RWPE1 (cell line): ENCODE measurements at regions not wholly inside any gene's neighbourhood (a gene's known extent, or its start where the extent isn't known, plus 50 kb on each side); places are given as distances from the start of the nearest gene placed in this dataset.
"Not testable (repeated sequence)": the region's sequence is repeated elsewhere in the genome, so short reads cannot be mapped to it uniquely, and the experiment has no call there.

Experiments used
- CTCF ChIA-PET: fragments of 350-600 bp; sonication (Branson Sonifier 250); formaldehyde crosslinking; extraction: SDS; loops from one replicate; lab custom pipeline; 2021; lab: Yijun Ruan, JAX
- POLR2A ChIA-PET: fragments of 400-600 bp; formaldehyde crosslinking; extraction: SDS; loops from one replicate; lab custom pipeline; 2020; ENCODE audit warnings: antibody characterized with exemption; ENCODE audit not compliant: low non-redundant PET; lab: Yijun Ruan, JAX
- DNase-seq: peaks from one replicate; pipeline ENCODE4 v3.0.0; 2012; ENCODE audit warnings: low spot score
- H3K27ac ChIP-seq: fragments of 450-650 bp; 2 replicates; pipeline ENCODE4 v1.5.1; 2017
- TF ChIP-seq, protein P1 (sequence below): fragments of 450-650 bp; conservative IDR thresholded peaks from 2 replicates; pipeline ENCODE4 v1.5.1; 2017; ENCODE audit warnings: low read depth, mild to moderate bottlenecking

DNA sequence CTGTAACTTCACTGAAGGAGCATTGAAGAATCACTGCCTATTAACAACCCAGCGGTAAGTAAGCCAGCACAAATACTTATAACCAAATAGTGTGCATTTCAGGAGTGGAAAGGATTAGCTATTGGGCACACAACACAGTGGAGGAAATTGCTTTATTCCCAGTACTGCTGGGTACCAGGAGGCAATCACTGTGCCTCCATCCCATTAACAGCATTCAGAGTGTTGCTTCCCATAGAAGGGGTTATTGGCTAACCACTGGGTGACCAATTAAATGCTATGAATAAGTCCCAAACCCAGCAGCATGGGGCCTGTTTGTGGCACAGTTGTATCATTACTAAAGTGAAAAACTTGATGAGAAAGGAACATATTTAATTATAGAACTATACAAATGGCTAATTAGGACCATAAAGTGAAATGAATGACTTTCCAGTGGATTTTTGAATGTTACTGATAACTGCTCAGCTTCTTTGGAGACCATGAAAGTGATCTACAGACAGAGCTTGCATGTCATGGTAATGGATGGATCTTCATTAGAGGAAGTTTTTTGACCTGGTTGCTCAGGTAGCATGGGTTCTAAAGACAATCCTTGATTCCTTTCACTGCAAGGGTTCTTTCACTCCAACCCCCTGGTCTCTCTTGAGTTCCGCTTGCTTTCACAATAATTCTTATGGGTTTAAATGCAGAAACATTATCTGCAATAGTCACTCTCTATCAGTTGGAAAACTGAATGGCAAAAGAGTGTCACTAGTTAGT, 413.3 kb upstream of the RORB start:
- POLR2A ChIA-PET = no interaction called here

DNA sequence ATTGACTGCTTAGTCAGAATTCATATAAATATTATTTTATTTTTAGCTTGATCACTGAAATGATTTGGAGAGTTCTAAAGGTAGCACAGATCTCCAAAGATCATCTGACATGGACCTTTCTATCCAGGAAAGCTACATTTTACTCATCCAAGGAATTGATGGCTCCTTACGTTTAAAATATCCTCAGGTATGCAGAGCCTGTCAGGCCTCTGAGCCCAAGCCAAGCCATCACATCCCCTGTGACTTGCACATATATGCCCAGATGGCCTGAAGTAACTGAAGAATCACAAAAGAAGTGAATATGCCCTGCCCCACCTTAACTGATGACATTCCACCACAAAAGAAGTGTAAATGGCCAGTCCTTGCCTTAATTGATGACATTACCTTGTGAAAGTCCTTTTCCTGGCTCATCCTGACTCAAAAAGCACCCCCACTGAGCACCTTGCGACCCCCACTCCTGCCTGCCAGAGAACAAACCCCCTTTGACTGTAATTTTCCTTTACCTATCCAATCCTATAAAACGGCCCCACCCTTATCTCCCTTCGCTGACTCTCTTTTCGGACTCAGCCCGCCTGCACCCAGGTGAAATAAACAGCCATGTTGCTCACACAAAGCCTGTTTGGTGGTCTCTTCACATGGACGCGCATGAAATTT, 411.6 kb upstream of the RORB start:
- H3K27ac ChIP-seq, POLR2A ChIA-PET, DNase-seq, CTCF ChIA-PET: not testable (repeated sequence)

More for the DNA sequence above, 413.3 kb upstream of the RORB start:
- TF ChIP-seq, protein P1, sequence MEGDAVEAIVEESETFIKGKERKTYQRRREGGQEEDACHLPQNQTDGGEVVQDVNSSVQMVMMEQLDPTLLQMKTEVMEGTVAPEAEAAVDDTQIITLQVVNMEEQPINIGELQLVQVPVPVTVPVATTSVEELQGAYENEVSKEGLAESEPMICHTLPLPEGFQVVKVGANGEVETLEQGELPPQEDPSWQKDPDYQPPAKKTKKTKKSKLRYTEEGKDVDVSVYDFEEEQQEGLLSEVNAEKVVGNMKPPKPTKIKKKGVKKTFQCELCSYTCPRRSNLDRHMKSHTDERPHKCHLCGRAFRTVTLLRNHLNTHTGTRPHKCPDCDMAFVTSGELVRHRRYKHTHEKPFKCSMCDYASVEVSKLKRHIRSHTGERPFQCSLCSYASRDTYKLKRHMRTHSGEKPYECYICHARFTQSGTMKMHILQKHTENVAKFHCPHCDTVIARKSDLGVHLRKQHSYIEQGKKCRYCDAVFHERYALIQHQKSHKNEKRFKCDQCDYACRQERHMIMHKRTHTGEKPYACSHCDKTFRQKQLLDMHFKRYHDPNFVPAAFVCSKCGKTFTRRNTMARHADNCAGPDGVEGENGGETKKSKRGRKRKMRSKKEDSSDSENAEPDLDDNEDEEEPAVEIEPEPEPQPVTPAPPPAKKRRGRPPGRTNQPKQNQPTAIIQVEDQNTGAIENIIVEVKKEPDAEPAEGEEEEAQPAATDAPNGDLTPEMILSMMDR = no peak
- no peak overlapping the region for H3K27ac ChIP-seq
- CTCF ChIA-PET = interaction anchor here (0.6 kb wide), 1 partner anchor 71 kb away, joined by 4 read pairs; no protein-coding TSS in a partner anchor
- no peak for DNase-seq

DNA sequence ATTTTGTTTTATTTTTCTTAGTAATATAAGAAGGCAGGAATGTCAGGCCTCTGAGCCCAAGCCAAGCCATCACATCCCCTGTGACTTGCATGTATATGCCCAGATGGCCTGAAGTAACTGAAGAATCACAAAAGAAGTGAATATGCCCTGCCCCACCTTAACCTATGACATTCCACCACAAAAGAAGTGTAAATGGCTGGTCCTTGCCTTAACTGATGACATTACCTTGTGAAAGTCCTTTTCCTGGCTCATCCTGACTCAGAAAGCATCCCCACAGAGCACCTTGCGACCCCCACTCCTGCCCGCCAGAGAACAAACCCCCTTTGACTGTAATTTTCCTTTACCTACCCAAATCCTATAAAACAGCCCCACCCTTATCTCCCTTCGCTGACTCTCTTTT, 406.2 kb upstream of the RORB start:
- DNase-seq, POLR2A ChIA-PET, CTCF ChIA-PET, H3K27ac ChIP-seq: not testable (repeated sequence)

DNA sequence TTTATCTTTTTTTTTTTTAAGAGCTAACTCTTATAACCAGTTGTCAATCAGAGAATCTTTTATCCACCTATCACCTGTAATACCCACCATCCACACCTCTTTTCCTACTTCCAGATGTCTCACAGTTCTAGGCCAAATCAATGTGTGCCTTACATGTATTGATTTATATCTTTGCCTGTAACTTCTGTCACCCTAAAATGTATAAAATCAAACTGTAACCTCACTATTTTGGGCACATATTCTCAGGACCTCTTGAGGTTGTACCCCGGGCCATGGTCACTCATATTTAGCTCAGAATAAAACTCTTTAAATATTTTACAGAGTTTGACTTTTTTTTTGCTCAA, 404.7 kb upstream of the RORB start:
- CTCF ChIA-PET = no interaction called here
- TF ChIP-seq, protein P1 = no peak
- POLR2A ChIA-PET = no interaction called here
- no peak overlapping the region for H3K27ac ChIP-seq
- no peak for DNase-seq

DNA sequence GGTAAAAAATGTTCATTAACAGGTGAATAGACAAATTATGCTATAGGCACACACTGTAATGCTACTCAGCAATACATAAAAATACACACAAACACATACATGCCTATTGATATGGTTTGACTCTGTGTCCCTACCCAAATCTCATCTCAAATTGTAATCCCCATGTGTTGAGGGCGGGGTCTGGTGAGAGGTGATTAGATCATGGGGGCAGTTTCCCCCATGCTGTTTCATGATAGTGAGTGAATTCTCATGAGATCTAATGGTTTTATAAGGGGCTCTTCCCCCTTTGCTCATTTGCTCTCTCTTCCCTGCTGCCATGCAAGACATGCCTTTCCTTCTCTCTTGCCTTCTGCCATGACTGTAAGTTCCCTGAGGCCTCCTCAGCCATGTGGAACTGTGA, 403.1 kb upstream of the RORB start:
- POLR2A ChIA-PET = interaction anchor here (0.6 to 0.7 kb wide), 2 partner anchors 9 to 244 kb away, joined by 5 to 15 read pairs; no protein-coding TSS in a partner anchor
- H3K27ac ChIP-seq, CTCF ChIA-PET, DNase-seq: not testable (repeated sequence)

DNA sequence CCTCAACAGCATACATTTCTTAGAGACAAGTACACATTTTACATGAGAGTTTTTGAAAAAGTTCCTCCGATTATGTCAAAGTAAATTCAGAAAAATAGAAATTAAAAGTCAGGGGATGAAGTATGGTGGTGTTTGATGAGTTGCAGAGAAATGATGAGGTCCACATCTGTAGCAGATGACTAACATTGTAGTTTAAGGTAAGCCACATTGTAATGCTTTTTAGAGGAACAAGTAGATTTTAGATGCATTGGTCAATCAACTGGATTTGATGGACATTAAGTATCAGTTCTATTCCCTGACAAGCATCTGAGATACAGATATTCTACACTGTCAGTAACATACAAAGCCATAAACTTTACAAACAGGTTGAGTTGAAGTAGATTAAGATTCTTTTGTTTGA, 402.4 kb upstream of the RORB start:
- H3K27ac ChIP-seq = no peak overlapping the region
- TF ChIP-seq, protein P1 = no peak
- no peak for DNase-seq
- CTCF ChIA-PET = interaction anchor here (0.6 kb wide), 1 partner anchor 16 kb away, joined by 3 read pairs; no protein-coding TSS in a partner anchor
- POLR2A ChIA-PET = no interaction called here

DNA sequence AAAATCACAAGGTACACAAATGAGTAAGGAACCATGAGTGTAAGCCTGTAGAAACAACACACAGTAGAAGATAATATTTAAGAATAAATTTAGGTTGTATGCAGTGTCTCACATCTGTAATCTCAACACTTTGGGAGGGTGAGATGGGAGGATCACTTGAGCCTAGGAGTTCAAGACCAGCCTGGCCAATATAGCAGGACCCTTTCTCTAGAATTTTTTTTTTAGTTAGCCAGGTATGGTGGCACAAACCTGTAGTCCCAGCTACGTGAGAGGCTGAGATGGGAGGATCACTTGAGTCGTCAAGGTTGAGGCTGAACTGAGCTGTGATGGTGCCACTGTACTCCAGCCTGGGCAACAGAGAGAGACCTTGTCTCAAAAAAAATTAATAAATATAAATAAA, 401.2 kb upstream of the RORB start:
- H3K27ac ChIP-seq = no peak overlapping the region
- ChIA-PET CTCF (interaction anchor here (0.6 kb wide), 1 partner anchor 34 kb away, joined by 5 read pairs; no protein-coding TSS in a partner anchor), POLR2A (no interaction called here)
- DNase-seq = no peak
- TF ChIP-seq, protein P1 = no peak

DNA sequence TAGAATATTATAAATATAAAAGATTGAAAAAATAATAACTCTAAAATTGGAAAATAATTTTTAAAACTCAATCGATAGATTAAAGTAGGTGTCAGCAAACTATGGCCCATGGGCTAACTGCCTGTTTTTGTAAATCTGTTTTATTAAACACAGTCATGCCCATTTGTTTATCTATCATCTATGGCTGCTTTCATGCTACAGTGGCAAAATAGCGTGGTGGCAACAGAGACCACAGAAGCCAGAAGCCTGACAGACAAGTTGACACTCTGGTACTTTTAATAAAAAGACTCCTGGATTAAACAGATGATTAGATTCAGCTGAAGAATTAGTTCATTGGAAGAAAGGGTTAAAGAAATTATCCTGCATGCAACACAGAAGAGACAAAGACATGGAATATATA, 400.7 kb upstream of the RORB start:
- H3K27ac ChIP-seq = no peak overlapping the region
- CTCF ChIA-PET = no interaction called here
- POLR2A ChIA-PET = no interaction called here
- TF ChIP-seq, protein P1 = no peak
- no peak for DNase-seq
